ENCODE measurements at regions not wholly inside any gene's neighbourhood (a gene's known extent, or its start where the extent isn't known, plus 50 kb on each side); places are given as distances from the start of the nearest gene placed in this dataset.

GRCh38 chr1:209158851-209159250, 424.7 kb upstream of the CAMK1G start:
- TF ChIP-seq, protein P1, sequence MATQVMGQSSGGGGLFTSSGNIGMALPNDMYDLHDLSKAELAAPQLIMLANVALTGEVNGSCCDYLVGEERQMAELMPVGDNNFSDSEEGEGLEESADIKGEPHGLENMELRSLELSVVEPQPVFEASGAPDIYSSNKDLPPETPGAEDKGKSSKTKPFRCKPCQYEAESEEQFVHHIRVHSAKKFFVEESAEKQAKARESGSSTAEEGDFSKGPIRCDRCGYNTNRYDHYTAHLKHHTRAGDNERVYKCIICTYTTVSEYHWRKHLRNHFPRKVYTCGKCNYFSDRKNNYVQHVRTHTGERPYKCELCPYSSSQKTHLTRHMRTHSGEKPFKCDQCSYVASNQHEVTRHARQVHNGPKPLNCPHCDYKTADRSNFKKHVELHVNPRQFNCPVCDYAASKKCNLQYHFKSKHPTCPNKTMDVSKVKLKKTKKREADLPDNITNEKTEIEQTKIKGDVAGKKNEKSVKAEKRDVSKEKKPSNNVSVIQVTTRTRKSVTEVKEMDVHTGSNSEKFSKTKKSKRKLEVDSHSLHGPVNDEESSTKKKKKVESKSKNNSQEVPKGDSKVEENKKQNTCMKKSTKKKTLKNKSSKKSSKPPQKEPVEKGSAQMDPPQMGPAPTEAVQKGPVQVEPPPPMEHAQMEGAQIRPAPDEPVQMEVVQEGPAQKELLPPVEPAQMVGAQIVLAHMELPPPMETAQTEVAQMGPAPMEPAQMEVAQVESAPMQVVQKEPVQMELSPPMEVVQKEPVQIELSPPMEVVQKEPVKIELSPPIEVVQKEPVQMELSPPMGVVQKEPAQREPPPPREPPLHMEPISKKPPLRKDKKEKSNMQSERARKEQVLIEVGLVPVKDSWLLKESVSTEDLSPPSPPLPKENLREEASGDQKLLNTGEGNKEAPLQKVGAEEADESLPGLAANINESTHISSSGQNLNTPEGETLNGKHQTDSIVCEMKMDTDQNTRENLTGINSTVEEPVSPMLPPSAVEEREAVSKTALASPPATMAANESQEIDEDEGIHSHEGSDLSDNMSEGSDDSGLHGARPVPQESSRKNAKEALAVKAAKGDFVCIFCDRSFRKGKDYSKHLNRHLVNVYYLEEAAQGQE (IDR thresholded peaks at IDR 0.05; ENCODE audit: insufficient read depth in 1 of 2, low read depth in 2 of 2, low read length in 2 of 2) = no peak
- TF ChIP-seq POLR2AphosphoS5 (IDR thresholded peaks at IDR 0.05; ENCODE audit: low read depth, low read length) = no peak
- TF ChIP-seq TAF1 (IDR thresholded peaks at IDR 0.05; ENCODE audit: borderline replicate concordance, insufficient read depth, low read length) = no peak

Data from PFSK-1 (cell line).